Neutrophil (primary cell): ENCODE measurements at regions not wholly inside any gene's neighbourhood (a gene's known extent, or its start where the extent isn't known, plus 50 kb on each side); places are given as distances from the start of the nearest gene placed in this dataset.

Experiments
- H3K27ac ChIP-seq: fragments of 200-600 bp; sonication (generic); 2 replicates; pipeline ENCODE4 v1.5.1; 2016; ENCODE audit warnings: mild to moderate bottlenecking, moderate library complexity
- H3K27me3 ChIP-seq: fragments of 200-600 bp; sonication (generic); 2 replicates; pipeline ENCODE4 v1.6.0; 2016; ENCODE audit warnings: mild to moderate bottlenecking
- H3K36me3 ChIP-seq: fragments of 200-600 bp; sonication (generic); 2 replicates; pipeline ENCODE4 v1.5.1; 2017
- H3K4me1 ChIP-seq, 2 experiments: fragments of 200-600 bp in 1 of 2; sonication (generic) in 1 of 2; 1 replicate in 1 of 2; 2 replicates in 1 of 2; pipeline versions ENCODE4 v1.5.1 to v1.6.1; 2013 to 2016; ENCODE audit warnings: low read depth in 1 of 2, low read length in 1 of 2, mild to moderate bottlenecking in 1 of 2, moderate library complexity in 1 of 2; ENCODE audit not compliant: control insufficient read depth in 1 of 2, insufficient read depth in 1 of 2
- H3K4me3 ChIP-seq, 2 experiments: fragments of 200-600 bp in 1 of 2; sonication (generic) in 1 of 2; 1 replicate in 1 of 2; 2 replicates in 1 of 2; pipeline ENCODE4 v1.5.1; 2013 to 2016; ENCODE audit warnings: low read depth in 1 of 2, low read length in 1 of 2, mild to moderate bottlenecking in 1 of 2, moderate library complexity in 1 of 2
- H3K9me3 ChIP-seq: fragments of 200-600 bp; sonication (generic); 2 replicates; pipeline ENCODE4 v1.5.1; 2016
- TF ChIP-seq, protein P1 (sequence below): fragments of 200-600 bp; sonication (generic); IDR thresholded peaks from 2 replicates; pipeline ENCODE4 v1.5.1; 2016; ENCODE audit warnings: antibody characterized with exemption

DNA sequence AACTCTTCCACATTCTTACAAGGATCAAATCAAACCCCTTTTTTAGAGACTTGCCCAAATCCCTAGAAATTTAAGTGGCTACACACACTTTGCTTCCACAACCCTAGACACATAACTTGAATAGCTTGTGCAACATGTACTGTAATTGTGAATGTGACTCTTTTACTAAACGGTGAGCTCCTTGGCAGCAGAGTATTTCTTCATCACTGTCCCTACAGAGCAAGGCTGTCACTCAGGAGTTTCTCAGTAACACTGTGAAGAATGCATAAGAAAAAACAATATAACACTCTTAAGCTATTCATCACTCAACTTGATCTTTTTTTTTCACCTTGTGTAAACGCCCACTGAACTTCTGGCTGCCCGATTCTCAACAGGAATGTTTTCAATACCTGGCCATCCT lies 53.8 kb upstream of the ADAMTS18 start:
- Histone ChIP-seq H3K36me3 (no peaks in the 10 kb centered on the region), H3K4me1 (no peaks in the 10 kb centered on the region), H3K27me3 (no peaks in the 10 kb centered on the region), H3K4me3 (no peak overlapping the region), H3K27ac (no peak overlapping the region), H3K9me3 (no peaks in the 10 kb centered on the region)
- TF ChIP-seq, protein P1, sequence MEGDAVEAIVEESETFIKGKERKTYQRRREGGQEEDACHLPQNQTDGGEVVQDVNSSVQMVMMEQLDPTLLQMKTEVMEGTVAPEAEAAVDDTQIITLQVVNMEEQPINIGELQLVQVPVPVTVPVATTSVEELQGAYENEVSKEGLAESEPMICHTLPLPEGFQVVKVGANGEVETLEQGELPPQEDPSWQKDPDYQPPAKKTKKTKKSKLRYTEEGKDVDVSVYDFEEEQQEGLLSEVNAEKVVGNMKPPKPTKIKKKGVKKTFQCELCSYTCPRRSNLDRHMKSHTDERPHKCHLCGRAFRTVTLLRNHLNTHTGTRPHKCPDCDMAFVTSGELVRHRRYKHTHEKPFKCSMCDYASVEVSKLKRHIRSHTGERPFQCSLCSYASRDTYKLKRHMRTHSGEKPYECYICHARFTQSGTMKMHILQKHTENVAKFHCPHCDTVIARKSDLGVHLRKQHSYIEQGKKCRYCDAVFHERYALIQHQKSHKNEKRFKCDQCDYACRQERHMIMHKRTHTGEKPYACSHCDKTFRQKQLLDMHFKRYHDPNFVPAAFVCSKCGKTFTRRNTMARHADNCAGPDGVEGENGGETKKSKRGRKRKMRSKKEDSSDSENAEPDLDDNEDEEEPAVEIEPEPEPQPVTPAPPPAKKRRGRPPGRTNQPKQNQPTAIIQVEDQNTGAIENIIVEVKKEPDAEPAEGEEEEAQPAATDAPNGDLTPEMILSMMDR, result no peak

DNA sequence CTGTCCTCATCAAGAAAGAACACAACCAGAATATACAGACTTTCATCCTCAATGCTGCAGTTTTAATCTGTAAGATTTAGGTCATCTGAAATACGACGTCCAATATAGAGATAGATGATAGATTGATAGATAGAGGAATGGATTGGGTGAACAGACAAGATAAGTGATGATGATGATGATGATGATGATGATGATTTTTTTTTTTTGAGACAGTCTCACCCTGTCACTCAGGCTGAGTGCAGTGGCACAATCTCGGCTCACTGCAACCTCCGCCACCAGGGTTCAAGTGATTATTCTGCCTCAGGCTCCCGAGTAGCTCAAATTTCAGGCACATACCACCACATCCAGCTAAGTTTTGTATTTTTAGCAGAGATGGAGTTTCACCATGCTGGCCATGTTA lies 56.3 kb upstream of the ADAMTS18 start:
- Histone ChIP-seq H3K36me3 (no peaks in the 10 kb centered on the region), H3K4me1 (no peaks in the 10 kb centered on the region), H3K27me3 (no peaks in the 10 kb centered on the region), H3K9me3 (no peaks in the 10 kb centered on the region), H3K27ac (no peak overlapping the region), H3K4me3 (no peak overlapping the region)
- TF ChIP-seq, protein P1, result no peak

DNA sequence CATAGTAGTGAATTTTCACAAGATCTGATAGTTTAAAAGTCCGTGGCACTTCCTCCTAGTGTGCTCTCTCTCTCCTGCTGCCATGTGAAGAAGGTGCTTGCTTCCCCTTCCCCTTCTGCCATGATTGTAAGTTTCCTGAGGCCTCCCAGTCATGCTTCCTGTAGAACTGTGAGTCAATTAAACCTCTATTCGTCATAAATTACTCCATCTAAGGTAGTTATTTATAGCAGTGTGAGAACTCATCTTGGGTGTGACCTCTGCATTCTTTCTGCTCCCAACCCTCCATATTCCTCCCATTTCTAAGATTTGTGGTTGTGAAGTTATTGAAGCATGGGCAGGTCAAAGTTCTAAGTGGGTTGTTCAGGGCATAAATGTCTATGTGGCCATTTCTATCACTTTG lies 62.1 kb upstream of the ADAMTS18 start:
- Histone ChIP-seq H3K36me3 (no peaks in the 10 kb centered on the region), H3K4me1 (no peaks in the 10 kb centered on the region), H3K27ac (no peak overlapping the region), H3K9me3 (no peaks in the 10 kb centered on the region), H3K27me3 (no peaks in the 10 kb centered on the region), H3K4me3 (no peak overlapping the region)
- TF ChIP-seq, protein P1, result no peak

DNA sequence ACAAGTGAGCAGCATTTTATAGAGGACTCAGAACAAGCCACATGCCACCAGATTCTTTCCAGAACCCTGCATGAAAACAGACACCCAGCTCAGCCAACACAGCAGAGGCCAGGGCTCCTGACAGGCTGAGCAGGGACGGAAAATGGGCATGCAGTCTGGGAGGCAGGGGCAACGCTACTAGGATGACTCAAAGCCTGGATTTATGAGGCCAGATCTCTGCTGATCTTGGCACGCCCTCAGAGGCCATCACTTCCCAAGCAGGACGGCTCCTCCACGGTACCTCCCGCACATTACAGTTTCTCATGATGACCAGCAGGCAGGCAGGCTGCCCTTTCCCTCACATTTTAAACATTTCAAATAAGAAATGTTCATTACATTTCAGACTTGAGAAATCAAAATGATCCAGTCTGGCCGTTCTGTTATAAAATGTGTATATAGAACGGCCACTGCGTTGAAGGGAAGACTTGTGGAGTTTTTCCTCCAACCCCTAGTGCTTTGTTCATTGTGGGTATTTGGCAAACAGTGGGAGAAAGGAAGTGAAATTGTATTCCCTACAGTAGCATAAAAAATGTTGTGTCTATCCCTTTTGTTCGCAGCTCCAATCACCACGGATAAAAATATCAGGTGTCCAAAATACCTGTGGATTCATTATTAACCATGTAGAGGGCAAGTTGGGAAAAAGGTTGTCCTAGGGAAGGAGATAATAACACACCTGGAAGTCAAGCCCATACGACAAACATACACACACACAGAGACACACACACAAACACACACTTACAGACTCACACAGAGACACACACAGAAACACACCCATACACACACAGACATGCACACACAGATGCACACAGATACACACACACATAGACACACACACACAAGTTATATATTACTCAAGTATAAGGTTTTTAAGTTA lies 64.8 kb upstream of the ADAMTS18 start:
- H3K27me3 ChIP-seq, result no peaks in the 10 kb centered on the region
- no peaks in the 10 kb centered on the region for H3K36me3 ChIP-seq
- TF ChIP-seq, protein P1, result no peak
- H3K27ac ChIP-seq, result no peak overlapping the region
- no peak overlapping the region for H3K4me3 ChIP-seq
- H3K4me1 ChIP-seq, result no peaks in the 10 kb centered on the region
- H3K9me3 ChIP-seq, result no peaks in the 10 kb centered on the region

DNA sequence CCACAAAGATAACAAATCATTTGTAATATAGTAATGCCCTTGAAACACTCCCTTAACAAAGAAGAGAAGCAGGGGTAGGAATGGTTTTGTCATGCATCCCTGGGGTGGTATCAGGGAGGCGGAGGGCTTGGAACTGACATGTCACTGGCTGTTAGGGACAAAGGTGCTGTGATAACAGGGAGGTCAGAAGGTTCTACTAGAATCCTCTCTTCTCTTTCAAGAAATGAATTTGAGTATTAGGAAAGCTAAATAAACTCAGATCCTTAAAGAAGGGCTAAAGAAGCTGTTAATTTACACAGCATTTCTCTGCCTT lies 65.4 kb upstream of the ADAMTS18 start:
- no peak overlapping the region for H3K27ac ChIP-seq

More for the DNA sequence above, 65.4 kb upstream of the ADAMTS18 start:
- Histone ChIP-seq H3K4me1 (no peaks in the 10 kb centered on the region), H3K36me3 (no peaks in the 10 kb centered on the region), H3K4me3 (no peak overlapping the region), H3K27me3 (no peaks in the 10 kb centered on the region), H3K9me3 (no peaks in the 10 kb centered on the region)
- TF ChIP-seq, protein P1, result no peak
